Activated CD4-positive, alpha-beta T cell treated with anti-CD3 and anti-CD28 coated beads for 36 hours (primary cell): ENCODE measurements at regions not wholly inside any gene's neighbourhood (a gene's known extent, or its start where the extent isn't known, plus 50 kb on each side); places are given as distances from the start of the nearest gene placed in this dataset.
"Not testable (repeated sequence)": the region's sequence is repeated elsewhere in the genome, so short reads cannot be mapped to it uniquely, and the experiment has no call there.

Experiments
- ATAC-seq: fragments of 200-7000 bp; cut with Tn5 transposase; one replicate; pipeline ENCODE4 v1.10.0; 2021; ENCODE audit warnings: mild to moderate bottlenecking, moderate library complexity
- CTCF ChIA-PET: fragments of 350-600 bp; sonication (Branson Sonifier 250); formaldehyde crosslinking; loops from one replicate; lab custom pipeline; 2021; ENCODE audit warnings: antibody characterized with exemption; lab: Charles Lee
- POLR2A ChIA-PET: fragments of 350-600 bp; sonication (Branson Sonifier 250); formaldehyde crosslinking; loops from one replicate; lab custom pipeline; 2021; ENCODE audit warnings: antibody characterized with exemption, inconsistent platforms; lab: Charles Lee
- DNase-seq: peaks from one replicate; pipeline ENCODE4 v3.0.0-alpha.2; 2020
- H3K27ac Mint-ChIP-seq: one replicate; pipeline ENCODE4 v1.8.0; 2021; ENCODE audit warnings: mixed read lengths
- H3K27me3 Mint-ChIP-seq: one replicate; pipeline ENCODE4 v1.8.0; 2021; ENCODE audit warnings: mixed read lengths
- H3K36me3 Mint-ChIP-seq: one replicate; pipeline ENCODE4 v1.8.0; 2021; ENCODE audit warnings: low read depth, mixed read lengths
- H3K4me1 Mint-ChIP-seq: one replicate; pipeline ENCODE4 v1.8.0; 2021; ENCODE audit warnings: mixed read lengths
- H3K4me3 Mint-ChIP-seq: one replicate; pipeline ENCODE4 v1.8.0; 2021; ENCODE audit warnings: mild to moderate bottlenecking, moderate library complexity, mixed read lengths
- H3K9me3 Mint-ChIP-seq: one replicate; pipeline ENCODE4 v1.8.0; 2021; ENCODE audit warnings: low read depth, mixed read lengths
- intact Hi-C, 2 experiments: fragments of 100-400 bp; cut with DNase I in 1 of 2; cut with micrococcal nuclease in 1 of 2; formaldehyde crosslinking; loops; one replicate each; pipeline versions ENCODE4 v1.14.2 to v1.15.1; 2022 to 2024; cut with DNase I, micrococcal nuclease

- POLR2A ChIA-PET = no interaction called here
- H3K36me3 Mint-ChIP-seq = peaks cover 2% of the 10 kb centered on the region
- H3K27ac Mint-ChIP-seq = no peak overlapping the region
- H3K27me3 Mint-ChIP-seq = peaks cover 3% of the 10 kb centered on the region
- ATAC-seq (no peak), DNase-seq (no peak)
- peaks cover 16% of the 10 kb centered on the region for H3K9me3 Mint-ChIP-seq
- H3K4me1 Mint-ChIP-seq = no peaks in the 10 kb centered on the region
- intact Hi-C loops = no loop called here
- H3K4me3 Mint-ChIP-seq = no peak overlapping the region
- CTCF ChIA-PET = interaction anchor here (0.7 kb wide), 1 partner anchor 27 kb away, joined by 3 read pairs; no protein-coding TSS in a partner anchor
Observed at GRCh38 chr10:32217216-32217615, 129.7 kb downstream of the EPC1 start.

- H3K27ac Mint-ChIP-seq, H3K27me3 Mint-ChIP-seq, ATAC-seq, H3K4me3 Mint-ChIP-seq, H3K36me3 Mint-ChIP-seq, H3K4me1 Mint-ChIP-seq, DNase-seq, intact Hi-C loops, POLR2A ChIA-PET, H3K9me3 Mint-ChIP-seq: not testable (repeated sequence)
- CTCF ChIA-PET = interaction anchor here (0.6 to 0.8 kb wide), 2 partner anchors 23 to 45 kb away, joined by 3 read pairs; no protein-coding TSS in a partner anchor
Observed at GRCh38 chr10:32213838-32214237, 133.1 kb downstream of the EPC1 start.

- Mint-ChIP-seq H3K4me1 (no peaks in the 10 kb centered on the region), H3K36me3 (no peaks in the 10 kb centered on the region), H3K9me3 (no peaks in the 10 kb centered on the region), H3K27me3 (peaks cover 3% of the 10 kb centered on the region), H3K27ac (no peak overlapping the region), H3K4me3 (no peak overlapping the region)
- intact Hi-C loops = no loop called here
- CTCF ChIA-PET = interaction anchor here (0.5 to 1.7 kb wide), 12 partner anchors 9 to 347 kb away, joined by 3 to 6 read pairs (median 4); no protein-coding TSS in a partner anchor
- ATAC-seq (no peak), DNase-seq (no peak)
- POLR2A ChIA-PET = interaction anchor here (0.7 kb wide), 1 partner anchor 40 kb away, joined by 12 read pairs; no protein-coding TSS in a partner anchor
Observed at GRCh38 chr10:32211046-32211363, 136.0 kb downstream of the EPC1 start.

- H3K27ac Mint-ChIP-seq = no peak overlapping the region
Observed at GRCh38 chr10:32210306-32211045, 136.5 kb downstream of the EPC1 start.

GRCh38 chr10:32208005-32208404, 139.0 kb downstream of the EPC1 start:
- H3K27ac Mint-ChIP-seq, ATAC-seq, H3K36me3 Mint-ChIP-seq, H3K4me1 Mint-ChIP-seq, H3K9me3 Mint-ChIP-seq, DNase-seq, POLR2A ChIA-PET, intact Hi-C loops, H3K27me3 Mint-ChIP-seq, H3K4me3 Mint-ChIP-seq: not testable (repeated sequence)
- CTCF ChIA-PET = interaction anchor here (0.6 kb wide), 1 partner anchor 162 kb away, joined by 4 read pairs; no protein-coding TSS in a partner anchor

More at GRCh38 chr10:32210306-32211045, 136.5 kb downstream of the EPC1 start:
- H3K4me3 Mint-ChIP-seq = no peak overlapping the region
- no peaks in the 10 kb centered on the region for H3K36me3 Mint-ChIP-seq
- no peaks in the 10 kb centered on the region for H3K9me3 Mint-ChIP-seq
- ATAC-seq (peak; percentile 82), DNase-seq (peak; percentile 46)
- H3K4me1 Mint-ChIP-seq = peaks cover 2% of the 10 kb centered on the region
- POLR2A ChIA-PET = interaction anchor here (0.7 kb wide), 1 partner anchor 40 kb away, joined by 12 read pairs; no protein-coding TSS in a partner anchor
- H3K27me3 Mint-ChIP-seq = peaks cover 3% of the 10 kb centered on the region
- intact Hi-C loops = no loop called here
- CTCF ChIA-PET = interaction anchor here (0.5 to 1.7 kb wide), 12 partner anchors 8 to 346 kb away, joined by 3 to 6 read pairs (median 4); no protein-coding TSS in a partner anchor

- POLR2A ChIA-PET = no interaction called here
- no peaks in the 10 kb centered on the region for H3K27me3 Mint-ChIP-seq
- H3K27ac Mint-ChIP-seq = no peak overlapping the region
- H3K4me3 Mint-ChIP-seq = no peak overlapping the region
- H3K9me3 Mint-ChIP-seq = peaks cover 2% of the 10 kb centered on the region
- CTCF ChIA-PET = interaction anchor here (0.6 to 1.4 kb wide), 2 partner anchors 31 to 108 kb away, joined by 3 read pairs; no protein-coding TSS in a partner anchor
- H3K4me1 Mint-ChIP-seq = peaks cover 2% of the 10 kb centered on the region
- no peaks in the 10 kb centered on the region for H3K36me3 Mint-ChIP-seq
- DNase-seq (peak; percentile 81), ATAC-seq (peak; percentile 77)
- intact Hi-C loops = loop anchor here (1.0 to 2.0 kb wide), 5 partner anchors 16 to 371 kb away; no protein-coding TSS in a partner anchor
Observed at GRCh38 chr10:32207544-32207943, 139.4 kb downstream of the EPC1 start.

GRCh38 chr10:32205670-32206069, 141.3 kb downstream of the EPC1 start:
- DNase-seq = no peak
- Mint-ChIP-seq H3K27ac (no peak overlapping the region), H3K36me3 (no peaks in the 10 kb centered on the region), H3K4me3 (no peak overlapping the region), H3K27me3 (no peaks in the 10 kb centered on the region), H3K9me3 (peaks cover 2% of the 10 kb centered on the region), H3K4me1 (peaks cover 2% of the 10 kb centered on the region)
- intact Hi-C loops = loop anchor here (2.0 kb wide), 3 partner anchors 15 to 369 kb away; no protein-coding TSS in a partner anchor
- ATAC-seq = no peak
- CTCF ChIA-PET = interaction anchor here (0.7 to 1.1 kb wide), 4 partner anchors 10 to 344 kb away, joined by 3 to 4 read pairs (median 3); no protein-coding TSS in a partner anchor
- POLR2A ChIA-PET = no interaction called here

- CTCF ChIA-PET = no interaction called here
- intact Hi-C loops = no loop called here
Observed at GRCh38 chr10:32204606-32205005, 142.4 kb downstream of the EPC1 start.

GRCh38 chr10:32199714-32200394, 143.6 kb upstream of the KIF5B start:
- intact Hi-C loops = no loop called here
- Mint-ChIP-seq H3K4me1 (no peaks in the 10 kb centered on the region), H3K27me3 (no peaks in the 10 kb centered on the region), H3K4me3 (no peak overlapping the region), H3K36me3 (no peaks in the 10 kb centered on the region), H3K9me3 (peaks cover 2% of the 10 kb centered on the region), H3K27ac (no peak overlapping the region)
- ChIA-PET CTCF (interaction anchor here (0.6 to 1.7 kb wide), 8 partner anchors 9 to 337 kb away, joined by 3 to 8 read pairs (median 4); no protein-coding TSS in a partner anchor), POLR2A (interaction anchor here (0.6 kb wide), 1 partner anchor 45 kb away, joined by 3 read pairs; no protein-coding TSS in a partner anchor)
- DNase-seq = no peak
- no peak for ATAC-seq

More at GRCh38 chr10:32204606-32205005, 142.4 kb downstream of the EPC1 start:
- no peak overlapping the region for H3K27ac Mint-ChIP-seq
- no peak for ATAC-seq
- H3K4me3 Mint-ChIP-seq = no peak overlapping the region
- no peaks in the 10 kb centered on the region for H3K36me3 Mint-ChIP-seq
- peaks cover 2% of the 10 kb centered on the region for H3K9me3 Mint-ChIP-seq
- peaks cover 2% of the 10 kb centered on the region for H3K4me1 Mint-ChIP-seq
- POLR2A ChIA-PET = no interaction called here
- no peak for DNase-seq
- H3K27me3 Mint-ChIP-seq = no peaks in the 10 kb centered on the region

GRCh38 chr10:32197423-32197822, 141.2 kb upstream of the KIF5B start:
- Mint-ChIP-seq H3K27ac (no peak overlapping the region), H3K36me3 (no peaks in the 10 kb centered on the region), H3K27me3 (no peaks in the 10 kb centered on the region), H3K4me3 (no peak overlapping the region), H3K4me1 (no peaks in the 10 kb centered on the region), H3K9me3 (no peaks in the 10 kb centered on the region)
- ATAC-seq (no peak), DNase-seq (no peak)
- CTCF ChIA-PET = interaction anchor here (0.7 to 1.0 kb wide), 2 partner anchors 10 to 68 kb away, joined by 3 read pairs; no protein-coding TSS in a partner anchor
- POLR2A ChIA-PET = no interaction called here
- intact Hi-C loops = no loop called here

GRCh38 chr10:32190890-32191491, 134.8 kb upstream of the KIF5B start:
- CTCF ChIA-PET = interaction anchor here (0.6 to 2.1 kb wide), 12 partner anchors 8 to 180 kb away, joined by 3 to 9 read pairs (median 3); no protein-coding TSS in a partner anchor
- DNase-seq (no peak), ATAC-seq (no peak)
- H3K36me3 Mint-ChIP-seq = no peaks in the 10 kb centered on the region
- no peak overlapping the region for H3K4me3 Mint-ChIP-seq
- intact Hi-C loops = loop anchor here (1.0 to 2.0 kb wide), 7 partner anchors 16 to 817 kb away; partner anchors contain the start of gene EPC1 (in 1 of the 2)
- H3K9me3 Mint-ChIP-seq = no peaks in the 10 kb centered on the region
- peaks cover 2% of the 10 kb centered on the region for H3K4me1 Mint-ChIP-seq
- no peak overlapping the region for H3K27ac Mint-ChIP-seq
- no peaks in the 10 kb centered on the region for H3K27me3 Mint-ChIP-seq
- POLR2A ChIA-PET = interaction anchor here (0.6 kb wide), 1 partner anchor 962 kb away, joined by 7 read pairs; no protein-coding TSS in a partner anchor
